ENCODE measurements at regions not wholly inside any gene's neighbourhood (a gene's known extent, or its start where the extent isn't known, plus 50 kb on each side); places are given as distances from the start of the nearest gene placed in this dataset.

GRCh38 chr18:28802546-28802945 lies 625.6 kb upstream of the CDH2 start:
- Histone ChIP-seq H3K4me3 (ENCODE audit: low read depth, low read length) (no peak overlapping the region), H3K4me1 (ENCODE audit: control insufficient read depth, insufficient read depth, low read length) (no peaks in the 10 kb centered on the region), H3K27ac (ENCODE audit: extremely low read depth, low read depth, low read length) (no peak overlapping the region), H3K9me3 (ENCODE audit: control insufficient read depth, insufficient read depth, low read depth, low read length) (no peaks in the 10 kb centered on the region), H3K36me3 (ENCODE audit: control insufficient read depth in 2 of 2, insufficient read depth in 1 of 2, low read length in 2 of 2) (no peaks in the 10 kb centered on the region)
- POLR2A ChIA-PET: no interaction called here
- CTCF ChIA-PET: interaction anchor here (0.6 kb wide), 1 partner anchor 46 kb away, joined by 3 read pairs; no protein-coding TSS in a partner anchor
- TF ChIP-seq ZNF280C (tag by site-specific recombination; IDR thresholded peaks at IDR 0.05): no peak
- no peak for TF ChIP-seq BCL11A (tag by site-specific recombination; IDR thresholded peaks at IDR 0.05; ENCODE audit: low read depth)
- no peak for TF ChIP-seq INSM2 (tag by site-specific recombination; IDR thresholded peaks at IDR 0.05)
- TF ChIP-seq ZNF2 (tag by site-specific recombination; IDR thresholded peaks at IDR 0.05): no peak
- TF ChIP-seq ZNF747 (tag by site-specific recombination; IDR thresholded peaks at IDR 0.05): no peak
- TF ChIP-seq, protein P1, sequence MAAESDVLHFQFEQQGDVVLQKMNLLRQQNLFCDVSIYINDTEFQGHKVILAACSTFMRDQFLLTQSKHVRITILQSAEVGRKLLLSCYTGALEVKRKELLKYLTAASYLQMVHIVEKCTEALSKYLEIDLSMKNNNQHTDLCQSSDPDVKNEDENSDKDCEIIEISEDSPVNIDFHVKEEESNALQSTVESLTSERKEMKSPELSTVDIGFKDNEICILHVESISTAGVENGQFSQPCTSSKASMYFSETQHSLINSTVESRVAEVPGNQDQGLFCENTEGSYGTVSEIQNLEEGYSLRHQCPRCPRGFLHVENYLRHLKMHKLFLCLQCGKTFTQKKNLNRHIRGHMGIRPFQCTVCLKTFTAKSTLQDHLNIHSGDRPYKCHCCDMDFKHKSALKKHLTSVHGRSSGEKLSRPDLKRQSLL (tag by site-specific recombination; IDR thresholded peaks at IDR 0.05): no peak
- TF ChIP-seq ZNF350 (tag by site-specific recombination; IDR thresholded peaks at IDR 0.05): no peak
- no peak for TF ChIP-seq ZBTB20 (tag by site-specific recombination; IDR thresholded peaks at IDR 0.05)
- TF ChIP-seq ZNF514 (tag by site-specific recombination; IDR thresholded peaks at IDR 0.05): no peak
- TF ChIP-seq, protein P2, sequence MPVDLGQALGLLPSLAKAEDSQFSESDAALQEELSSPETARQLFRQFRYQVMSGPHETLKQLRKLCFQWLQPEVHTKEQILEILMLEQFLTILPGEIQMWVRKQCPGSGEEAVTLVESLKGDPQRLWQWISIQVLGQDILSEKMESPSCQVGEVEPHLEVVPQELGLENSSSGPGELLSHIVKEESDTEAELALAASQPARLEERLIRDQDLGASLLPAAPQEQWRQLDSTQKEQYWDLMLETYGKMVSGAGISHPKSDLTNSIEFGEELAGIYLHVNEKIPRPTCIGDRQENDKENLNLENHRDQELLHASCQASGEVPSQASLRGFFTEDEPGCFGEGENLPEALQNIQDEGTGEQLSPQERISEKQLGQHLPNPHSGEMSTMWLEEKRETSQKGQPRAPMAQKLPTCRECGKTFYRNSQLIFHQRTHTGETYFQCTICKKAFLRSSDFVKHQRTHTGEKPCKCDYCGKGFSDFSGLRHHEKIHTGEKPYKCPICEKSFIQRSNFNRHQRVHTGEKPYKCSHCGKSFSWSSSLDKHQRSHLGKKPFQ (tag by site-specific recombination; IDR thresholded peaks at IDR 0.05): no peak
- no peak for TF ChIP-seq ZNF621 (tag by site-specific recombination; IDR thresholded peaks at IDR 0.05)
- TF ChIP-seq ZNF221 (tag by site-specific recombination; IDR thresholded peaks at IDR 0.05; ENCODE audit: borderline replicate concordance): no peak
- no peak for TF ChIP-seq OVOL3 (tag by site-specific recombination; IDR thresholded peaks at IDR 0.05)
- TF ChIP-seq ZNF768 (tag by site-specific recombination; IDR thresholded peaks at IDR 0.05): no peak
- no peak for TF ChIP-seq ZNF776 (tag by site-specific recombination; IDR thresholded peaks at IDR 0.05; ENCODE audit: borderline replicate concordance)
- TF ChIP-seq, protein P3, sequence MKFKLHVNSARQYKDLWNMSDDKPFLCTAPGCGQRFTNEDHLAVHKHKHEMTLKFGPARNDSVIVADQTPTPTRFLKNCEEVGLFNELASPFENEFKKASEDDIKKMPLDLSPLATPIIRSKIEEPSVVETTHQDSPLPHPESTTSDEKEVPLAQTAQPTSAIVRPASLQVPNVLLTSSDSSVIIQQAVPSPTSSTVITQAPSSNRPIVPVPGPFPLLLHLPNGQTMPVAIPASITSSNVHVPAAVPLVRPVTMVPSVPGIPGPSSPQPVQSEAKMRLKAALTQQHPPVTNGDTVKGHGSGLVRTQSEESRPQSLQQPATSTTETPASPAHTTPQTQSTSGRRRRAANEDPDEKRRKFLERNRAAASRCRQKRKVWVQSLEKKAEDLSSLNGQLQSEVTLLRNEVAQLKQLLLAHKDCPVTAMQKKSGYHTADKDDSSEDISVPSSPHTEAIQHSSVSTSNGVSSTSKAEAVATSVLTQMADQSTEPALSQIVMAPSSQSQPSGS (tag by site-specific recombination; IDR thresholded peaks at IDR 0.05; ENCODE audit: low read depth): no peak
- TF ChIP-seq AEBP2 (tag by site-specific recombination; IDR thresholded peaks at IDR 0.05; ENCODE audit: borderline replicate concordance): no peak
- TF ChIP-seq EGR2 (tag by site-specific recombination; IDR thresholded peaks at IDR 0.05; ENCODE audit: low read depth): no peak
